IMR-90 (cell line): ENCODE measurements at regions not wholly inside any gene's neighbourhood (a gene's known extent, or its start where the extent isn't known, plus 50 kb on each side); places are given as distances from the start of the nearest gene placed in this dataset.

Experiments used
- FOS ChIP-seq: fragments of 150-350 bp; IDR thresholded peaks from 2 replicates; pipeline ENCODE4 v1.6.1; 2016; ENCODE audit warnings: low read depth, low read length
- RCOR1 ChIP-seq: IDR thresholded peaks from 2 replicates; pipeline ENCODE4 v1.6.1; 2012; ENCODE audit warnings: mild to moderate bottlenecking, low read length, improper control_type of control experiment; ENCODE audit not compliant: insufficient replicate concordance
- TF ChIP-seq, protein P1 (sequence below): fragments of 150-350 bp; IDR thresholded peaks from 2 replicates; pipeline ENCODE4 v1.6.1; 2017; ENCODE audit warnings: mild to moderate bottlenecking, antibody characterized with exemption, low read length, low read depth
- TF ChIP-seq, protein P2 (sequence below): conservative IDR thresholded peaks from 2 replicates; pipeline ENCODE4 v1.5.1; 2012; ENCODE audit warnings: mild to moderate bottlenecking, low read depth, low read length, improper control_type of control experiment

GRCh38 chr3:163708428-163708827 lies 1369.9 kb downstream of the SI start:
- TF ChIP-seq, protein P1, sequence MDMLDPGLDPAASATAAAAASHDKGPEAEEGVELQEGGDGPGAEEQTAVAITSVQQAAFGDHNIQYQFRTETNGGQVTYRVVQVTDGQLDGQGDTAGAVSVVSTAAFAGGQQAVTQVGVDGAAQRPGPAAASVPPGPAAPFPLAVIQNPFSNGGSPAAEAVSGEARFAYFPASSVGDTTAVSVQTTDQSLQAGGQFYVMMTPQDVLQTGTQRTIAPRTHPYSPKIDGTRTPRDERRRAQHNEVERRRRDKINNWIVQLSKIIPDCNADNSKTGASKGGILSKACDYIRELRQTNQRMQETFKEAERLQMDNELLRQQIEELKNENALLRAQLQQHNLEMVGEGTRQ = no peak
- TF ChIP-seq, protein P2, sequence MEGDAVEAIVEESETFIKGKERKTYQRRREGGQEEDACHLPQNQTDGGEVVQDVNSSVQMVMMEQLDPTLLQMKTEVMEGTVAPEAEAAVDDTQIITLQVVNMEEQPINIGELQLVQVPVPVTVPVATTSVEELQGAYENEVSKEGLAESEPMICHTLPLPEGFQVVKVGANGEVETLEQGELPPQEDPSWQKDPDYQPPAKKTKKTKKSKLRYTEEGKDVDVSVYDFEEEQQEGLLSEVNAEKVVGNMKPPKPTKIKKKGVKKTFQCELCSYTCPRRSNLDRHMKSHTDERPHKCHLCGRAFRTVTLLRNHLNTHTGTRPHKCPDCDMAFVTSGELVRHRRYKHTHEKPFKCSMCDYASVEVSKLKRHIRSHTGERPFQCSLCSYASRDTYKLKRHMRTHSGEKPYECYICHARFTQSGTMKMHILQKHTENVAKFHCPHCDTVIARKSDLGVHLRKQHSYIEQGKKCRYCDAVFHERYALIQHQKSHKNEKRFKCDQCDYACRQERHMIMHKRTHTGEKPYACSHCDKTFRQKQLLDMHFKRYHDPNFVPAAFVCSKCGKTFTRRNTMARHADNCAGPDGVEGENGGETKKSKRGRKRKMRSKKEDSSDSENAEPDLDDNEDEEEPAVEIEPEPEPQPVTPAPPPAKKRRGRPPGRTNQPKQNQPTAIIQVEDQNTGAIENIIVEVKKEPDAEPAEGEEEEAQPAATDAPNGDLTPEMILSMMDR = no peak
- TF ChIP-seq FOS (no peak), RCOR1 (no peak)
